ENCODE measurements at regions not wholly inside any gene's neighbourhood (a gene's known extent, or its start where the extent isn't known, plus 50 kb on each side); places are given as distances from the start of the nearest gene placed in this dataset.
"Not testable (repeated sequence)": the region's sequence is repeated elsewhere in the genome, so short reads cannot be mapped to it uniquely, and the experiment has no call there.

- Mint-ChIP-seq H3K9me3 (no peaks in the 10 kb centered on the region), H3K27me3 (peaks cover 6% of the 10 kb centered on the region), H3K4me3 (no peak overlapping the region), H3K4me1 (no peaks in the 10 kb centered on the region), H3K27ac (no peak overlapping the region)
- DNase-seq, result no peak
- no peak for ATAC-seq
These were observed 247.7 kb upstream of the SFSWAP start for GRCh38 chr12:131463174-131463573.

- DNase-seq (no peak), ATAC-seq (no peak)
- no peaks in the 10 kb centered on the region for H3K27me3 Mint-ChIP-seq
These were observed 246.8 kb upstream of the SFSWAP start for GRCh38 chr12:131464081-131464480.

GRCh38 chr12:131466306-131466705 lies 244.6 kb upstream of the SFSWAP start:
- H3K4me3 Mint-ChIP-seq, result no peak overlapping the region
- H3K27ac Mint-ChIP-seq, result no peak overlapping the region
- H3K27me3 Mint-ChIP-seq, result no peaks in the 10 kb centered on the region
- H3K9me3 Mint-ChIP-seq, result no peaks in the 10 kb centered on the region
- ATAC-seq (no peak), DNase-seq (no peak)
- no peaks in the 10 kb centered on the region for H3K4me1 Mint-ChIP-seq

More at GRCh38 chr12:131464081-131464480, 246.8 kb upstream of the SFSWAP start:
- Mint-ChIP-seq H3K9me3 (no peaks in the 10 kb centered on the region), H3K27ac (no peak overlapping the region), H3K4me1 (no peaks in the 10 kb centered on the region), H3K4me3 (no peak overlapping the region)

GRCh38 chr12:131466932-131467331 lies 244.0 kb upstream of the SFSWAP start:
- Mint-ChIP-seq H3K4me1 (no peaks in the 10 kb centered on the region), H3K27me3 (no peaks in the 10 kb centered on the region), H3K27ac (no peak overlapping the region), H3K9me3 (no peaks in the 10 kb centered on the region), H3K4me3 (no peak overlapping the region)
- ATAC-seq (no peak), DNase-seq (no peak)

- Mint-ChIP-seq H3K27ac (no peak overlapping the region), H3K4me1 (peaks cover under 1% of the 10 kb centered on the region), H3K27me3 (no peaks in the 10 kb centered on the region), H3K9me3 (no peaks in the 10 kb centered on the region), H3K4me3 (no peak overlapping the region)
- ATAC-seq (no peak), DNase-seq (no peak)
These were observed 242.7 kb upstream of the SFSWAP start for GRCh38 chr12:131468206-131468605.

GRCh38 chr12:131469945-131470344 lies 240.9 kb upstream of the SFSWAP start:
- not testable (repeated sequence) for DNase-seq, H3K27me3 Mint-ChIP-seq, H3K9me3 Mint-ChIP-seq, H3K27ac Mint-ChIP-seq, H3K4me3 Mint-ChIP-seq, ATAC-seq
- H3K4me1 Mint-ChIP-seq, result peaks cover 15% of the 10 kb centered on the region

- Mint-ChIP-seq H3K4me3 (no peak overlapping the region), H3K4me1 (peaks cover 15% of the 10 kb centered on the region), H3K27ac (no peak overlapping the region), H3K27me3 (no peaks in the 10 kb centered on the region), H3K9me3 (peaks cover 0 to 3% of the 10 kb centered on the region in 2 donors)
- ATAC-seq (no peak), DNase-seq (no peak)
These were observed 239.5 kb upstream of the SFSWAP start for GRCh38 chr12:131471271-131471905.

GRCh38 chr12:131471946-131472732 lies 238.8 kb upstream of the SFSWAP start:
- Mint-ChIP-seq H3K27me3 (no peaks in the 10 kb centered on the region), H3K27ac (peak overlapping the region in 1 of 2 donors; percentile 85), H3K4me1 (peaks cover 15% of the 10 kb centered on the region), H3K4me3 (no peak overlapping the region), H3K9me3 (peaks cover 0 to 5% of the 10 kb centered on the region in 2 donors)
- no peak for ATAC-seq
- no peak for DNase-seq

GRCh38 chr12:131473261-131473660 lies 237.6 kb upstream of the SFSWAP start:
- H3K9me3 Mint-ChIP-seq, result peaks cover 0 to 5% of the 10 kb centered on the region in 2 donors
- H3K27me3 Mint-ChIP-seq, result no peaks in the 10 kb centered on the region
- ATAC-seq, result peak; percentile 18
- peak overlapping the region in 1 of 2 donors; percentile 82 for H3K4me3 Mint-ChIP-seq
- DNase-seq, result no peak
- H3K4me1 Mint-ChIP-seq, result peaks cover 15% of the 10 kb centered on the region
- peak overlapping the region in 1 of 2 donors; percentile 12 for H3K27ac Mint-ChIP-seq

- Mint-ChIP-seq H3K4me1 (peaks cover 15% of the 10 kb centered on the region), H3K9me3 (peaks cover 0 to 5% of the 10 kb centered on the region in 2 donors), H3K4me3 (peak overlapping the region in 1 of 2 donors; percentile 82), H3K27me3 (no peaks in the 10 kb centered on the region), H3K27ac (peak overlapping the region in 1 of 2 donors; percentile 89)
- ATAC-seq (no peak), DNase-seq (peak in 1 of 2 donors; percentile 13)
These were observed 236.9 kb upstream of the SFSWAP start for GRCh38 chr12:131473741-131474709.

GRCh38 chr12:131475012-131475411 lies 235.9 kb upstream of the SFSWAP start:
- H3K27ac Mint-ChIP-seq, H3K9me3 Mint-ChIP-seq, H3K27me3 Mint-ChIP-seq, H3K4me3 Mint-ChIP-seq, DNase-seq: not testable (repeated sequence)
- H3K4me1 Mint-ChIP-seq, result peaks cover 15% of the 10 kb centered on the region
- ATAC-seq, result peak; percentile 60

- H3K27me3 Mint-ChIP-seq, result peaks cover 7% of the 10 kb centered on the region
- H3K27ac Mint-ChIP-seq, result no peak overlapping the region
- peaks cover 0 to 5% of the 10 kb centered on the region in 2 donors for H3K9me3 Mint-ChIP-seq
- H3K4me1 Mint-ChIP-seq, result peaks cover 15% of the 10 kb centered on the region
- DNase-seq (no peak), ATAC-seq (no peak)
- H3K4me3 Mint-ChIP-seq, result no peak overlapping the region
These were observed 233.3 kb upstream of the SFSWAP start for GRCh38 chr12:131477613-131478012.

- Mint-ChIP-seq H3K4me1 (peaks cover 12% of the 10 kb centered on the region), H3K27ac (no peak overlapping the region), H3K27me3 (peaks cover 7% of the 10 kb centered on the region), H3K9me3 (peaks cover 0 to 5% of the 10 kb centered on the region in 2 donors), H3K4me3 (no peak overlapping the region)
- DNase-seq (no peak), ATAC-seq (no peak)
These were observed 232.4 kb upstream of the SFSWAP start for GRCh38 chr12:131478468-131478867.

- peaks cover 1% of the 10 kb centered on the region for H3K4me1 Mint-ChIP-seq
- ATAC-seq (no peak), DNase-seq (no peak)
- no peak overlapping the region for H3K4me3 Mint-ChIP-seq
- peaks cover 7% of the 10 kb centered on the region for H3K27me3 Mint-ChIP-seq
- H3K27ac Mint-ChIP-seq, result no peak overlapping the region
- no peaks in the 10 kb centered on the region for H3K9me3 Mint-ChIP-seq
These were observed 228.7 kb upstream of the SFSWAP start for GRCh38 chr12:131482199-131482598.

GRCh38 chr12:131482686-131483085 lies 228.2 kb upstream of the SFSWAP start:
- H3K9me3 Mint-ChIP-seq, result no peaks in the 10 kb centered on the region
- DNase-seq, result no peak
- peaks cover 7% of the 10 kb centered on the region for H3K27me3 Mint-ChIP-seq
- H3K27ac Mint-ChIP-seq, result no peak overlapping the region
- ATAC-seq, result no peak
- H3K4me1 Mint-ChIP-seq, result peaks cover 6% of the 10 kb centered on the region
- no peak overlapping the region for H3K4me3 Mint-ChIP-seq
